Stomach (tissue), 8 donors: ENCODE measurements at regions not wholly inside any gene's neighbourhood (a gene's known extent, or its start where the extent isn't known, plus 50 kb on each side); places are given as distances from the start of the nearest gene placed in this dataset.

Source experiments
- DNase-seq, 2 donors: peaks; one replicate each; pipeline versions ENCODE4 v3.0.0 to v3.0.0-alpha.2; 2013 to 2019
- H3K27ac ChIP-seq, 5 donors: fragments of 200-600 bp in 4 of 5; sonication (generic) in 4 of 5; one replicate each; pipeline ENCODE4 v1.5.1; 2013 to 2019; ENCODE audit warnings: mild to moderate bottlenecking in 1 of 5, moderate library complexity in 1 of 5
- H3K27me3 ChIP-seq, 3 donors: fragments of 200-600 bp; sonication (generic); one replicate each; pipeline ENCODE4 v1.5.1; 2017 to 2019; ENCODE audit warnings: mixed run types in 1 of 3
- H3K36me3 ChIP-seq, 4 donors: fragments of 200-600 bp; sonication (generic); 1 replicate in 3 of 4; 2 replicates in 1 of 4; pipeline ENCODE4 v1.5.1; 2016 to 2019
- H3K4me1 ChIP-seq, 4 donors: fragments of 200-600 bp; sonication (generic); one replicate each; pipeline ENCODE4 v1.5.1; 2016 to 2019
- H3K4me3 ChIP-seq, 4 donors: fragments of 200-600 bp; sonication (generic) in 3 of 4; one replicate each; pipeline ENCODE4 v1.5.1; 2016 to 2019; ENCODE audit warnings: mild to moderate bottlenecking in 1 of 4
- H3K9me3 ChIP-seq, 4 donors: fragments of 200-600 bp; sonication (generic); one replicate each; pipeline ENCODE4 v1.5.1; 2016 to 2019
- CTCF ChIP-seq, 7 experiments: fragments of 450-650 bp in 4 of 7; fragments of 200-600 bp in 3 of 7; sonication (generic) in 3 of 7; IDR thresholded peaks; one replicate each; pipeline ENCODE4 v1.5.1; 2016 to 2019; ENCODE audit warnings: antibody characterized with exemption in 7 of 7, control low read depth in 2 of 7, mild to moderate bottlenecking in 1 of 7
- EP300 ChIP-seq: sonication (generic); formaldehyde crosslinking; IDR thresholded peaks from one replicate; pipeline ENCODE4 v1.6.1; 2017; ENCODE audit warnings: antibody characterized with exemption
- POLR2A ChIP-seq, 4 donors: fragments of 450-650 bp; IDR thresholded peaks; one replicate each; pipeline ENCODE4 v1.6.1; 2016; ENCODE audit warnings: antibody characterized with exemption in 4 of 4, control low read depth in 2 of 4, mild to moderate bottlenecking in 1 of 4, moderate library complexity in 1 of 4
- POLR2AphosphoS5 ChIP-seq, 3 donors: sonication (generic); formaldehyde crosslinking; IDR thresholded peaks; one replicate each; pipeline ENCODE4 v1.6.1; 2016; ENCODE audit warnings: antibody characterized with exemption in 3 of 3
- WGBS, 5 donors: extraction: QIAGEN DNeasy Blood & Tissue Kit in 3 of 5; methylation state at CpG; one replicate each; pipeline versions ENCODE4 v1.1.5 to v1.1.7; 2013 to 2018; 5-methylcytosine and 5-hydroxymethylcytosine counted together
- intact Hi-C: fragments of 100-400 bp; cut with DNase I; formaldehyde crosslinking; loops from one replicate; pipeline ENCODE4 v1.15.1; 2023; ENCODE audit warnings: low total_unique reads
- donor health status: healthy with polysubstance abuse.
- donor health status: Bipolar disorder and iron deficiency.
- donor health status: healthy.

- peaks cover 0 to 5% (median 2%) of the 10 kb centered on the region in 4 donors for H3K9me3 ChIP-seq
- no peak for TF ChIP-seq POLR2AphosphoS5 (IDR thresholded peaks at IDR 0.05)
- H3K4me1 ChIP-seq, result no peaks in the 10 kb centered on the region
- no peaks in the 10 kb centered on the region for H3K36me3 ChIP-seq
- intact Hi-C loops, result no loop called here
- H3K27ac ChIP-seq, result no peak overlapping the region
- no peak for DNase-seq
- no peak overlapping the region for H3K4me3 ChIP-seq
- H3K27me3 ChIP-seq, result no peaks in the 10 kb centered on the region
- 73 to 88% (median 85%) methylated on average over 3 of the region's 3 CpGs for WGBS, 5 donors
These were observed 781.2 kb downstream of the FLRT2 start for GRCh38 chr14:86311151-86311550.

GRCh38 chr14:86310611-86311010 lies 780.7 kb downstream of the FLRT2 start:
- intact Hi-C loops, result no loop called here
- Histone ChIP-seq H3K9me3 (peaks cover 0 to 5% (median 2%) of the 10 kb centered on the region in 4 donors), H3K4me3 (no peak overlapping the region), H3K36me3 (no peaks in the 10 kb centered on the region), H3K4me1 (no peaks in the 10 kb centered on the region), H3K27me3 (no peaks in the 10 kb centered on the region), H3K27ac (no peak overlapping the region)
- no peak for TF ChIP-seq POLR2A (IDR thresholded peaks at IDR 0.05)
- no peak for TF ChIP-seq POLR2AphosphoS5 (IDR thresholded peaks at IDR 0.05)
- TF ChIP-seq EP300, result no peak
- TF ChIP-seq CTCF (IDR thresholded peaks at IDR 0.05), result no peak
- DNase-seq, result no peak

- no peak overlapping the region for H3K27ac ChIP-seq
- 83 to 91% (median 88%) methylated on average over 6 of the region's 6 CpGs for WGBS, 5 donors
- no peaks in the 10 kb centered on the region for H3K27me3 ChIP-seq
- intact Hi-C loops, result no loop called here
- H3K4me1 ChIP-seq, result no peaks in the 10 kb centered on the region
- no peak overlapping the region for H3K4me3 ChIP-seq
- no peaks in the 10 kb centered on the region for H3K36me3 ChIP-seq
- DNase-seq, result no peak
- no peak for TF ChIP-seq POLR2AphosphoS5 (IDR thresholded peaks at IDR 0.05)
- no peak for TF ChIP-seq POLR2A (IDR thresholded peaks at IDR 0.05)
- TF ChIP-seq CTCF (IDR thresholded peaks at IDR 0.05), result no peak
- no peak for TF ChIP-seq EP300
- H3K9me3 ChIP-seq, result peaks cover 0 to 5% (median 2%) of the 10 kb centered on the region in 4 donors
These were observed 780.2 kb downstream of the FLRT2 start for GRCh38 chr14:86310148-86310547.

- TF ChIP-seq POLR2AphosphoS5 (IDR thresholded peaks at IDR 0.05), result no peak
- no peak for TF ChIP-seq CTCF (IDR thresholded peaks at IDR 0.05)
- no peak for TF ChIP-seq POLR2A (IDR thresholded peaks at IDR 0.05)
- no peak for TF ChIP-seq EP300
- Histone ChIP-seq H3K4me3 (no peak overlapping the region), H3K36me3 (no peaks in the 10 kb centered on the region), H3K4me1 (no peaks in the 10 kb centered on the region), H3K27ac (no peak overlapping the region), H3K27me3 (no peaks in the 10 kb centered on the region), H3K9me3 (no peaks in the 10 kb centered on the region)
- intact Hi-C loops, result no loop called here
- WGBS, 5 donors, result 66 to 75% (median 72%) methylated on average over 2 of the region's 2 CpGs
- no peak for DNase-seq
These were observed 775.1 kb downstream of the FLRT2 start for GRCh38 chr14:86305058-86305457.

GRCh38 chr14:86299994-86300393 lies 770.0 kb downstream of the FLRT2 start:
- no peaks in the 10 kb centered on the region for H3K27me3 ChIP-seq
- no peaks in the 10 kb centered on the region for H3K9me3 ChIP-seq
- TF ChIP-seq CTCF (IDR thresholded peaks at IDR 0.05) (no peak), POLR2AphosphoS5 (IDR thresholded peaks at IDR 0.05) (no peak), EP300 (no peak), POLR2A (IDR thresholded peaks at IDR 0.05) (no peak)
- H3K4me3 ChIP-seq, result no peak overlapping the region
- DNase-seq, result no peak
- H3K27ac ChIP-seq, result no peak overlapping the region
- WGBS, 5 donors, result 79 to 91% (median 84%) methylated on average over 3 of the region's 3 CpGs
- intact Hi-C loops, result no loop called here
- H3K36me3 ChIP-seq, result no peaks in the 10 kb centered on the region
- no peaks in the 10 kb centered on the region for H3K4me1 ChIP-seq
